DMS153 (cell line): ENCODE measurements at regions not wholly inside any gene's neighbourhood (a gene's known extent, or its start where the extent isn't known, plus 50 kb on each side); places are given as distances from the start of the nearest gene placed in this dataset.
"Not testable (repeated sequence)": the region's sequence is repeated elsewhere in the genome, so short reads cannot be mapped to it uniquely, and the experiment has no call there.

Source experiments
- DNase-seq: peaks from one replicate; lab custom pipeline; 2025; lab: John Stamatoyannopoulos, UW

- DNase-seq = no peak
Observed at GRCh38 chr10:4154191-4154715, 369.2 kb upstream of the KLF6 start.

GRCh38 chr10:4151466-4151865, 366.5 kb upstream of the KLF6 start:
- no peak for DNase-seq

- no peak for DNase-seq
Observed at GRCh38 chr10:4150676-4151075, 365.7 kb upstream of the KLF6 start.

GRCh38 chr10:4149460-4149859, 364.5 kb upstream of the KLF6 start:
- DNase-seq = not testable (repeated sequence)

GRCh38 chr10:4147245-4147644, 362.2 kb upstream of the KLF6 start:
- DNase-seq = no peak

GRCh38 chr10:4144817-4145216, 359.8 kb upstream of the KLF6 start:
- no peak for DNase-seq

GRCh38 chr10:4141471-4141870, 356.5 kb upstream of the KLF6 start:
- no peak for DNase-seq

- DNase-seq = no peak
Observed at GRCh38 chr10:4138146-4138721, 353.2 kb upstream of the KLF6 start.

- no peak for DNase-seq
Observed at GRCh38 chr10:4137299-4137698, 352.3 kb upstream of the KLF6 start.

GRCh38 chr10:4136121-4136520, 351.1 kb upstream of the KLF6 start:
- no peak for DNase-seq

GRCh38 chr10:4132216-4132556, 347.2 kb upstream of the KLF6 start:
- no peak for DNase-seq

- no peak for DNase-seq
Observed at GRCh38 chr10:4131407-4132215, 346.6 kb upstream of the KLF6 start.

GRCh38 chr10:4130685-4131084, 345.7 kb upstream of the KLF6 start:
- no peak for DNase-seq

GRCh38 chr10:4129866-4130477, 345.0 kb upstream of the KLF6 start:
- DNase-seq = no peak

- peak; percentile 75 for DNase-seq
Observed at GRCh38 chr10:4127518-4128315, 342.7 kb upstream of the KLF6 start.

GRCh38 chr10:4125776-4126175, 340.8 kb upstream of the KLF6 start:
- DNase-seq = no peak

GRCh38 chr10:4121502-4122380, 336.7 kb upstream of the KLF6 start:
- no peak for DNase-seq

- DNase-seq = no peak
Observed at GRCh38 chr10:4120096-4120853, 335.3 kb upstream of the KLF6 start.

GRCh38 chr10:4119107-4119506, 334.1 kb upstream of the KLF6 start:
- no peak for DNase-seq

GRCh38 chr10:4117604-4118003, 332.6 kb upstream of the KLF6 start:
- no peak for DNase-seq

GRCh38 chr10:4111643-4112042, 326.6 kb upstream of the KLF6 start:
- no peak for DNase-seq
